Glomerular visceral epithelial cell (primary cell): ENCODE measurements at regions not wholly inside any gene's neighbourhood (a gene's known extent, or its start where the extent isn't known, plus 50 kb on each side); places are given as distances from the start of the nearest gene placed in this dataset.
"Not testable (repeated sequence)": the region's sequence is repeated elsewhere in the genome, so short reads cannot be mapped to it uniquely, and the experiment has no call there.

Experiments used
- DNase-seq: peaks from one replicate; pipeline ENCODE4 v3.0.0-alpha.2; 2016; ENCODE audit errors: extremely low spot score

- not testable (repeated sequence) for DNase-seq
Measured at GRCh38 chr1:206311611-206312273, 108.4 kb downstream of the SRGAP2 start.

GRCh38 chr1:206312274-206312665 lies 108.9 kb downstream of the SRGAP2 start:
- DNase-seq: not testable (repeated sequence)

- not testable (repeated sequence) for DNase-seq
Measured at GRCh38 chr1:206314951-206315636, 111.8 kb downstream of the SRGAP2 start.

- not testable (repeated sequence) for DNase-seq
Measured at GRCh38 chr1:206316901-206317300, 113.6 kb downstream of the SRGAP2 start.

- DNase-seq: not testable (repeated sequence)
Measured at GRCh38 chr1:206317878-206318514, 114.7 kb downstream of the SRGAP2 start.

GRCh38 chr1:206320227-206320626 lies 116.9 kb downstream of the SRGAP2 start:
- not testable (repeated sequence) for DNase-seq

- DNase-seq: not testable (repeated sequence)
Measured at GRCh38 chr1:206326159-206326939, 123.0 kb downstream of the SRGAP2 start.

GRCh38 chr1:206331597-206331996 lies 128.3 kb downstream of the SRGAP2 start:
- not testable (repeated sequence) for DNase-seq

- DNase-seq: not testable (repeated sequence)
Measured at GRCh38 chr1:206333316-206333715, 130.0 kb downstream of the SRGAP2 start.

GRCh38 chr1:206333897-206334296 lies 130.6 kb downstream of the SRGAP2 start:
- not testable (repeated sequence) for DNase-seq

GRCh38 chr1:206334481-206334880 lies 131.1 kb downstream of the SRGAP2 start:
- DNase-seq: peak; percentile 8

GRCh38 chr1:206335162-206335561 lies 131.8 kb downstream of the SRGAP2 start:
- not testable (repeated sequence) for DNase-seq

- DNase-seq: not testable (repeated sequence)
Measured at GRCh38 chr1:206335875-206336846, 132.8 kb downstream of the SRGAP2 start.

- not testable (repeated sequence) for DNase-seq
Measured at GRCh38 chr1:206337024-206337423, 133.3 kb upstream of the IKBKE start.

GRCh38 chr1:206350493-206351275 lies 119.6 kb upstream of the IKBKE start:
- not testable (repeated sequence) for DNase-seq

- not testable (repeated sequence) for DNase-seq
Measured at GRCh38 chr1:206351276-206352052, 118.8 kb upstream of the IKBKE start.

- peak; percentile 31 for DNase-seq
Measured at GRCh38 chr1:206356310-206356709, 114.0 kb upstream of the IKBKE start.

GRCh38 chr1:206357962-206358361 lies 112.3 kb upstream of the IKBKE start:
- DNase-seq: not testable (repeated sequence)

GRCh38 chr1:206358771-206359170 lies 111.5 kb upstream of the IKBKE start:
- not testable (repeated sequence) for DNase-seq
